ENCODE measurements at regions not wholly inside any gene's neighbourhood (a gene's known extent, or its start where the extent isn't known, plus 50 kb on each side); places are given as distances from the start of the nearest gene placed in this dataset.
"Not testable (repeated sequence)": the region's sequence is repeated elsewhere in the genome, so short reads cannot be mapped to it uniquely, and the experiment has no call there.

- DNase-seq, result no peak
These were observed 512.9 kb downstream of the PYDC2 start for GRCh38 chr3:191973820-191974219.

GRCh38 chr3:191975936-191976335 is 515.0 kb downstream of the PYDC2 start:
- DNase-seq, result no peak

- DNase-seq, result no peak
These were observed 519.5 kb downstream of the PYDC2 start for GRCh38 chr3:191980443-191980842.

GRCh38 chr3:191982481-191982880 is 521.5 kb downstream of the PYDC2 start:
- DNase-seq, result no peak

- DNase-seq, result no peak
These were observed 524.7 kb downstream of the PYDC2 start for GRCh38 chr3:191985691-191986090.

- no peak for DNase-seq
These were observed 526.9 kb downstream of the PYDC2 start for GRCh38 chr3:191987831-191988350.

- not testable (repeated sequence) for DNase-seq
These were observed 533.0 kb downstream of the PYDC2 start for GRCh38 chr3:191993952-191994351.

- no peak for DNase-seq
These were observed 536.1 kb downstream of the PYDC2 start for GRCh38 chr3:191997093-191997492.

- DNase-seq, result no peak
These were observed 536.8 kb downstream of the PYDC2 start for GRCh38 chr3:191997579-191998268.

- DNase-seq, result no peak
These were observed 540.3 kb downstream of the PYDC2 start for GRCh38 chr3:192001218-192001617.

GRCh38 chr3:192005989-192006388 is 545.0 kb downstream of the PYDC2 start:
- DNase-seq, result no peak

GRCh38 chr3:192009903-192010302 is 548.9 kb downstream of the PYDC2 start:
- DNase-seq, result no peak

GRCh38 chr3:192010490-192010889 is 549.5 kb downstream of the PYDC2 start:
- no peak for DNase-seq

GRCh38 chr3:192011137-192011536 is 550.2 kb downstream of the PYDC2 start:
- no peak for DNase-seq

GRCh38 chr3:192013110-192013509 is 552.1 kb downstream of the PYDC2 start:
- no peak for DNase-seq

GRCh38 chr3:192022412-192022811 is 561.4 kb downstream of the PYDC2 start:
- no peak for DNase-seq

GRCh38 chr3:192024751-192025150 is 563.8 kb downstream of the PYDC2 start:
- DNase-seq, result no peak

GRCh38 chr3:192026661-192027060 is 565.7 kb downstream of the PYDC2 start:
- DNase-seq, result no peak

- no peak for DNase-seq
These were observed 571.0 kb downstream of the PYDC2 start for GRCh38 chr3:192031941-192032340.

GRCh38 chr3:192033246-192033645 is 572.3 kb downstream of the PYDC2 start:
- no peak for DNase-seq

GRCh38 chr3:192038726-192039125 is 577.8 kb downstream of the PYDC2 start:
- DNase-seq, result no peak

- no peak for DNase-seq
These were observed 578.6 kb downstream of the PYDC2 start for GRCh38 chr3:192039593-192039992.

GRCh38 chr3:192040282-192041043 is 579.5 kb downstream of the PYDC2 start:
- DNase-seq, result no peak

GRCh38 chr3:192042116-192042515 is 581.2 kb downstream of the PYDC2 start:
- no peak for DNase-seq

All from GOT3 (cell line).